GM12801 (cell line): ENCODE measurements at regions not wholly inside any gene's neighbourhood (a gene's known extent, or its start where the extent isn't known, plus 50 kb on each side); places are given as distances from the start of the nearest gene placed in this dataset.

ENCODE experiments used
- CTCF ChIP-seq: IDR thresholded peaks from one replicate; pipeline ENCODE4 v1.5.1; 2011; ENCODE audit warnings: control low read depth; ENCODE audit not compliant: insufficient read length; ENCODE audit errors: extremely low read depth

DNA sequence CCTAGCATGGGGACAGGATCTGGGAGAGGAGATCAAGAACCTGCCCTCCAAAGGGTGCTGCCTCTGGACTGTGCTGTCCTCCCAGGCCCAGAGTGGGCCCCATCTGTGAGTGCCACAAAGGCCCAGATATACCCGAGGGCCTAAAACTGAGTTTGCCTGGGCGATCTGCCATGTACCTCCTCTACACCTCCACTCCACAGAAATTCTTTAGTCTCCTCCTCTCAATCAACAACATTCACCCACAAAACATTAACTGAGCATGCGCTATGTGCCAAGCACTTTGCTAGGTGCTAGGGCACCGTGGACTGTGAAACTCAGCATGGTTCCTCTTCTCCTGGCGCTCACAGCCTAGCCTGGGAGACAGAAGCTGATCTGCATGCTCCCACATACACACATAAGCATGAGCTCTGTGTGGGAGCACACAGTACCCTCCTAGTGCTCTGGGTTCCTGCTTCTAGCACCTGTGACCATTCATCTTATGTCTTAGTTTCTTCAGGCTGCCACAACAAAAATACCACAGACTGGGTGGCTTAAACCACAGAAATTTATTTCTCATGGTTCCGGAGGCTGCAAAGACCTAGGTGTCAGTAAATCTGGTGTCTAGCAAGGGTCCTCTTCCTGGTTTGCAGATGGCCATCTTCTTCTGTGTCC lies 82.0 kb upstream of the FSTL4 start:
- TF ChIP-seq CTCF: no peak

DNA sequence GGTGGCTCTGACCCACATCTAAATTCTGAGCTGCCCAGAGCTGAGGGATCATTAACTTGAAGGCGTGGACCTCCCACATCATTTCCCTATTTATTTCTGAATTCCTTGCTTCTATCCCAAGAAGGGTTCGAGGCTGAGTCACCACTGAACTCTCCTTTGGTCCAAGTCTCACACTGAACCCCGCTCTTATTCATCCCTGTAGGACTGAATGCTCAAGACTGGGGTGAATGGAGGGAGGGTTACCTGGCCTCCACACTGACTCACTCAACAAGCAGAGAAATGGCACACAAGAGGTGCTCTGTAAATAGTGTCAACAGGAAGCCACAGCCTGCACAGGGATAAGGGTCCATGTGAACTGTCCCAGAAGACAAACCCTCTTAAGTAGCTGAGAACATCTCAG lies 79.1 kb upstream of the FSTL4 start:
- no peak for TF ChIP-seq CTCF

DNA sequence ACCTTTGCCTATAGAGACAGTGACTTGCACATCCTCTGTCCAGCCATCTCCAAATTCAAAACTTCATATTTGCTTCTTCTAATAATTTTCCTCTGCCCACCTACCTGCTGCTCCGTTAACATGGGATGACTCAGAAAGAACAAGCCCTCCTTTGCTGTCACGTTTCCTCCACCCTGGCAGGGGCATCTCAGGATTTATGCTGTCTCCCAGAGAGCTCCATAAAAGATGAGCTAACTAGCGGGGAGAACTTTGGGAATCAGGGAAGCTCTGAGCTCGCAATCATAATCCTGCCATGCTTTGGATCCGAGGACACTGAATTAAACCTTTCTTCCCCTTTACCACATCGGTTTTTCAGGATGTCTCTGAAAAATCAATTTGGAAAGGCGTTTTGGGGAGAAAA lies 78.4 kb upstream of the FSTL4 start:
- no peak for TF ChIP-seq CTCF

GRCh38 chr5:133688391-133688790 lies 76.0 kb upstream of the FSTL4 start:
- no peak for TF ChIP-seq CTCF

- no peak for TF ChIP-seq CTCF
These were observed 75.1 kb upstream of the FSTL4 start for GRCh38 chr5:133687212-133688061.

- TF ChIP-seq CTCF: no peak
These were observed 74.2 kb upstream of the FSTL4 start for GRCh38 chr5:133686566-133686965.

GRCh38 chr5:133685402-133686018 lies 73.2 kb upstream of the FSTL4 start:
- TF ChIP-seq CTCF: no peak
